ENCODE measurements at regions not wholly inside any gene's neighbourhood (a gene's known extent, or its start where the extent isn't known, plus 50 kb on each side); places are given as distances from the start of the nearest gene placed in this dataset.

- no peak for ATAC-seq
Observed at GRCh38 chr3:135803028-135803692, 162.4 kb upstream of the PPP2R3A start.

GRCh38 chr3:135805752-135806151, 159.8 kb upstream of the PPP2R3A start:
- CTCF ChIA-PET = no interaction called here
- no peaks in the 10 kb centered on the region for H3K36me3 Mint-ChIP-seq (ENCODE audit: low read depth)
- no peak overlapping the region for H3K4me3 Mint-ChIP-seq

More at GRCh38 chr3:135803028-135803692, 162.4 kb upstream of the PPP2R3A start:
- Mint-ChIP-seq H3K4me1 (ENCODE audit: low read depth) (no peaks in the 10 kb centered on the region), H3K9me3 (ENCODE audit: insufficient read depth) (no peaks in the 10 kb centered on the region), H3K27ac (no peak overlapping the region), H3K4me3 (no peak overlapping the region), H3K36me3 (ENCODE audit: low read depth) (no peaks in the 10 kb centered on the region), H3K27me3 (ENCODE audit: low read depth) (no peaks in the 10 kb centered on the region)
- DNase-seq = no peak
- POLR2A ChIA-PET = no interaction called here
- CTCF ChIA-PET = no interaction called here

GRCh38 chr3:135806317-135806716, 159.2 kb upstream of the PPP2R3A start:
- no peaks in the 10 kb centered on the region for H3K36me3 Mint-ChIP-seq (ENCODE audit: low read depth)
- no peaks in the 10 kb centered on the region for H3K4me1 Mint-ChIP-seq (ENCODE audit: low read depth)
- no peak for DNase-seq
- H3K27me3 Mint-ChIP-seq (ENCODE audit: low read depth) = no peaks in the 10 kb centered on the region
- no peaks in the 10 kb centered on the region for H3K9me3 Mint-ChIP-seq (ENCODE audit: insufficient read depth)
- H3K27ac Mint-ChIP-seq = no peak overlapping the region
- ChIA-PET CTCF (no interaction called here), POLR2A (no interaction called here)
- no peak for ATAC-seq
- no peak overlapping the region for H3K4me3 Mint-ChIP-seq

More at GRCh38 chr3:135805752-135806151, 159.8 kb upstream of the PPP2R3A start:
- Mint-ChIP-seq H3K9me3 (ENCODE audit: insufficient read depth) (no peaks in the 10 kb centered on the region), H3K4me1 (ENCODE audit: low read depth) (no peaks in the 10 kb centered on the region), H3K27me3 (ENCODE audit: low read depth) (no peaks in the 10 kb centered on the region), H3K27ac (no peak overlapping the region)
- DNase-seq (no peak), ATAC-seq (no peak)
- POLR2A ChIA-PET = no interaction called here

GRCh38 chr3:135807879-135808278, 157.6 kb upstream of the PPP2R3A start:
- CTCF ChIA-PET = no interaction called here
- Mint-ChIP-seq H3K4me1 (ENCODE audit: low read depth) (no peaks in the 10 kb centered on the region), H3K4me3 (no peak overlapping the region), H3K27me3 (ENCODE audit: low read depth) (no peaks in the 10 kb centered on the region), H3K27ac (no peak overlapping the region), H3K36me3 (ENCODE audit: low read depth) (no peaks in the 10 kb centered on the region), H3K9me3 (ENCODE audit: insufficient read depth) (no peaks in the 10 kb centered on the region)
- ATAC-seq = no peak
- no peak for DNase-seq
- POLR2A ChIA-PET = no interaction called here

- POLR2A ChIA-PET = no interaction called here
- no peaks in the 10 kb centered on the region for H3K36me3 Mint-ChIP-seq (ENCODE audit: low read depth)
- DNase-seq = no peak
- no peaks in the 10 kb centered on the region for H3K4me1 Mint-ChIP-seq (ENCODE audit: low read depth)
- H3K27ac Mint-ChIP-seq = no peak overlapping the region
- no peak overlapping the region for H3K4me3 Mint-ChIP-seq
- ATAC-seq = no peak
- no peaks in the 10 kb centered on the region for H3K9me3 Mint-ChIP-seq (ENCODE audit: insufficient read depth)
- H3K27me3 Mint-ChIP-seq (ENCODE audit: low read depth) = no peaks in the 10 kb centered on the region
- CTCF ChIA-PET = no interaction called here
Observed at GRCh38 chr3:135809021-135809634, 156.4 kb upstream of the PPP2R3A start.

GRCh38 chr3:135811651-135812050, 153.9 kb upstream of the PPP2R3A start:
- no peaks in the 10 kb centered on the region for H3K9me3 Mint-ChIP-seq (ENCODE audit: insufficient read depth)
- ChIA-PET POLR2A (no interaction called here), CTCF (no interaction called here)
- H3K27me3 Mint-ChIP-seq (ENCODE audit: low read depth) = no peaks in the 10 kb centered on the region
- no peaks in the 10 kb centered on the region for H3K36me3 Mint-ChIP-seq (ENCODE audit: low read depth)
- DNase-seq (no peak), ATAC-seq (no peak)
- no peak overlapping the region for H3K27ac Mint-ChIP-seq
- H3K4me1 Mint-ChIP-seq (ENCODE audit: low read depth) = no peaks in the 10 kb centered on the region
- H3K4me3 Mint-ChIP-seq = no peak overlapping the region

GRCh38 chr3:135812057-135812456, 153.5 kb upstream of the PPP2R3A start:
- H3K36me3 Mint-ChIP-seq (ENCODE audit: low read depth) = no peaks in the 10 kb centered on the region
- H3K4me3 Mint-ChIP-seq = no peak overlapping the region
- no peak for DNase-seq
- no peaks in the 10 kb centered on the region for H3K9me3 Mint-ChIP-seq (ENCODE audit: insufficient read depth)
- H3K27me3 Mint-ChIP-seq (ENCODE audit: low read depth) = no peaks in the 10 kb centered on the region
- ATAC-seq = no peak
- no peak overlapping the region for H3K27ac Mint-ChIP-seq
- POLR2A ChIA-PET = no interaction called here
- CTCF ChIA-PET = no interaction called here
- H3K4me1 Mint-ChIP-seq (ENCODE audit: low read depth) = no peaks in the 10 kb centered on the region

- Mint-ChIP-seq H3K36me3 (ENCODE audit: low read depth) (no peaks in the 10 kb centered on the region), H3K27me3 (ENCODE audit: low read depth) (no peaks in the 10 kb centered on the region), H3K27ac (no peak overlapping the region), H3K9me3 (ENCODE audit: insufficient read depth) (no peaks in the 10 kb centered on the region), H3K4me1 (ENCODE audit: low read depth) (no peaks in the 10 kb centered on the region), H3K4me3 (no peak overlapping the region)
- ChIA-PET CTCF (no interaction called here), POLR2A (no interaction called here)
- DNase-seq (no peak), ATAC-seq (no peak)
Observed at GRCh38 chr3:135834465-135834864, 131.1 kb upstream of the PPP2R3A start.

- H3K4me1 Mint-ChIP-seq (ENCODE audit: low read depth) = no peaks in the 10 kb centered on the region
- ChIA-PET POLR2A (no interaction called here), CTCF (no interaction called here)
- H3K27me3 Mint-ChIP-seq (ENCODE audit: low read depth) = no peaks in the 10 kb centered on the region
- ATAC-seq = no peak
- H3K4me3 Mint-ChIP-seq = no peak overlapping the region
- H3K27ac Mint-ChIP-seq = no peak overlapping the region
- no peaks in the 10 kb centered on the region for H3K36me3 Mint-ChIP-seq (ENCODE audit: low read depth)
- H3K9me3 Mint-ChIP-seq (ENCODE audit: insufficient read depth) = no peaks in the 10 kb centered on the region
- no peak for DNase-seq
Observed at GRCh38 chr3:135837977-135838631, 127.4 kb upstream of the PPP2R3A start.

GRCh38 chr3:135840436-135840835, 125.1 kb upstream of the PPP2R3A start:
- Mint-ChIP-seq H3K27ac (no peak overlapping the region), H3K4me3 (no peak overlapping the region), H3K4me1 (ENCODE audit: low read depth) (no peaks in the 10 kb centered on the region), H3K36me3 (ENCODE audit: low read depth) (no peaks in the 10 kb centered on the region), H3K27me3 (ENCODE audit: low read depth) (no peaks in the 10 kb centered on the region), H3K9me3 (ENCODE audit: insufficient read depth) (no peaks in the 10 kb centered on the region)
- POLR2A ChIA-PET = no interaction called here
- DNase-seq = no peak
- CTCF ChIA-PET = no interaction called here
- ATAC-seq = no peak

GRCh38 chr3:135844386-135844785, 121.1 kb upstream of the PPP2R3A start:
- Mint-ChIP-seq H3K27me3 (ENCODE audit: low read depth) (no peaks in the 10 kb centered on the region), H3K9me3 (ENCODE audit: insufficient read depth) (no peaks in the 10 kb centered on the region), H3K4me3 (no peak overlapping the region), H3K4me1 (ENCODE audit: low read depth) (no peaks in the 10 kb centered on the region), H3K36me3 (ENCODE audit: low read depth) (no peaks in the 10 kb centered on the region), H3K27ac (no peak overlapping the region)
- POLR2A ChIA-PET = no interaction called here
- ATAC-seq = no peak
- CTCF ChIA-PET = no interaction called here
- no peak for DNase-seq

GRCh38 chr3:135848051-135848450, 117.5 kb upstream of the PPP2R3A start:
- no peaks in the 10 kb centered on the region for H3K36me3 Mint-ChIP-seq (ENCODE audit: low read depth)
- ChIA-PET POLR2A (no interaction called here), CTCF (no interaction called here)
- no peaks in the 10 kb centered on the region for H3K9me3 Mint-ChIP-seq (ENCODE audit: insufficient read depth)
- no peak for ATAC-seq
- no peak overlapping the region for H3K27ac Mint-ChIP-seq
- no peak for DNase-seq
- H3K27me3 Mint-ChIP-seq (ENCODE audit: low read depth) = no peaks in the 10 kb centered on the region
- no peak overlapping the region for H3K4me3 Mint-ChIP-seq
- no peaks in the 10 kb centered on the region for H3K4me1 Mint-ChIP-seq (ENCODE audit: low read depth)

- POLR2A ChIA-PET = no interaction called here
- H3K36me3 Mint-ChIP-seq (ENCODE audit: low read depth) = no peaks in the 10 kb centered on the region
- ATAC-seq (no peak), DNase-seq (no peak)
- no peak overlapping the region for H3K4me3 Mint-ChIP-seq
- no peaks in the 10 kb centered on the region for H3K27me3 Mint-ChIP-seq (ENCODE audit: low read depth)
- CTCF ChIA-PET = no interaction called here
- H3K9me3 Mint-ChIP-seq (ENCODE audit: insufficient read depth) = no peaks in the 10 kb centered on the region
- H3K4me1 Mint-ChIP-seq (ENCODE audit: low read depth) = no peaks in the 10 kb centered on the region
- no peak overlapping the region for H3K27ac Mint-ChIP-seq
Observed at GRCh38 chr3:135849827-135850226, 115.7 kb upstream of the PPP2R3A start.
